ENCODE measurements at regions not wholly inside any gene's neighbourhood (a gene's known extent, or its start where the extent isn't known, plus 50 kb on each side); places are given as distances from the start of the nearest gene placed in this dataset.

DNA sequence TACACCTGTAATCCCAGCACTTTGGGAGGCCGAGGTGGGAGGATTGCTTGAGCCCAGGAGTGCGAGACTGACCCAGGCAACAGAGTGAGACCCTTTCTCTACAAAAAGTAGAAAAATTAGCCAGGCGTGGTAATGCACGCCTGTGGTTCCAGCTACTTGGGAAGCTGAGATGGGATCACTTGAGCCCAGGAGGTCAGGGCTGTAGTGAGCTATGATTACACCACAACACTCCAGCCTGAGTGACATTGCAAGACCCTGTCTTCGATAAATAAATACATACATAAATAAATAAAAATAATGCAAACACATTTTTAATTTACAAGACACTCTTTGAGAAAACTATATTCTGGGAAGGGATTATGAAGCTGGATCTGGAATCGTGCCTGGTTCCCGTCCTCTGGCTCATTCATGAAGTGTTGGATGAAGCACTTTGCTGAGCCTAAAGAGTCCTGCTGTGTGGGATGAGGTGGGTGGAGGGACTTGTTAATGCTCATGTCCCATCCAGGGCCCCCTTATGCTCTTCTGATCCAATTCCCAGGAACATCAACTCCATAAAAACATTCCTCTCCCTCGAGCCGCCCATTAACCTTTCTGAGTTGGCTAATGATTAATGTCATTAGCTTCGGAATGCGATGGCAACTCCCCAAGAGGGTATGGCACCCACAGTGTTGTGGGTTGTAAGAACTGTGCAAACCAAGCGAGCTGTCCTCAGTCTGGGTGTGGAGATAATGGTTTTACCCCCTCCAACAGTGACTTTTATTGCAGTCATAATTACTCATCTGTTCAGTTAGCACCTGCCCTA is 236.3 kb downstream of the BAMBI start:
- TF ChIP-seq, protein P1, sequence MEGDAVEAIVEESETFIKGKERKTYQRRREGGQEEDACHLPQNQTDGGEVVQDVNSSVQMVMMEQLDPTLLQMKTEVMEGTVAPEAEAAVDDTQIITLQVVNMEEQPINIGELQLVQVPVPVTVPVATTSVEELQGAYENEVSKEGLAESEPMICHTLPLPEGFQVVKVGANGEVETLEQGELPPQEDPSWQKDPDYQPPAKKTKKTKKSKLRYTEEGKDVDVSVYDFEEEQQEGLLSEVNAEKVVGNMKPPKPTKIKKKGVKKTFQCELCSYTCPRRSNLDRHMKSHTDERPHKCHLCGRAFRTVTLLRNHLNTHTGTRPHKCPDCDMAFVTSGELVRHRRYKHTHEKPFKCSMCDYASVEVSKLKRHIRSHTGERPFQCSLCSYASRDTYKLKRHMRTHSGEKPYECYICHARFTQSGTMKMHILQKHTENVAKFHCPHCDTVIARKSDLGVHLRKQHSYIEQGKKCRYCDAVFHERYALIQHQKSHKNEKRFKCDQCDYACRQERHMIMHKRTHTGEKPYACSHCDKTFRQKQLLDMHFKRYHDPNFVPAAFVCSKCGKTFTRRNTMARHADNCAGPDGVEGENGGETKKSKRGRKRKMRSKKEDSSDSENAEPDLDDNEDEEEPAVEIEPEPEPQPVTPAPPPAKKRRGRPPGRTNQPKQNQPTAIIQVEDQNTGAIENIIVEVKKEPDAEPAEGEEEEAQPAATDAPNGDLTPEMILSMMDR (IDR thresholded peaks at IDR 0.05; ENCODE audit: low read length) = no peak
- TF ChIP-seq EZH2 (IDR thresholded peaks at IDR 0.05; ENCODE audit: borderline replicate concordance, low read length) = no peak

Data from OCI-LY1 (cell line).